Activated naive CD4-positive, alpha-beta T cell treated with anti-CD3 and anti-CD28 coated beads, Interleukin-2, amount 10 ng/mL, durations not matched to agents 7 days and 5 days (primary cell): ENCODE measurements at regions not wholly inside any gene's neighbourhood (a gene's known extent, or its start where the extent isn't known, plus 50 kb on each side); places are given as distances from the start of the nearest gene placed in this dataset.
"Not testable (repeated sequence)": the region's sequence is repeated elsewhere in the genome, so short reads cannot be mapped to it uniquely, and the experiment has no call there.

Experiments used
- CTCF ChIA-PET: fragments of 350-600 bp; sonication (Branson Sonifier 250); formaldehyde crosslinking; loops from one replicate; lab custom pipeline; 2021; ENCODE audit warnings: antibody characterized with exemption; lab: Charles Lee
- DNase-seq: peaks from one replicate; pipeline ENCODE4 v3.0.0-alpha.2; 2020
- H3K27ac Mint-ChIP-seq: one replicate; pipeline ENCODE4 v1.8.0; 2021; ENCODE audit warnings: mild to moderate bottlenecking, moderate library complexity, mixed read lengths
- H3K27me3 Mint-ChIP-seq: one replicate; pipeline ENCODE4 v1.8.0; 2021; ENCODE audit warnings: mild to moderate bottlenecking, mixed read lengths
- H3K36me3 Mint-ChIP-seq: one replicate; pipeline ENCODE4 v1.8.0; 2021; ENCODE audit warnings: mixed read lengths
- H3K4me1 Mint-ChIP-seq: one replicate; pipeline ENCODE4 v1.8.0; 2021; ENCODE audit warnings: mixed read lengths
- H3K4me3 Mint-ChIP-seq: one replicate; pipeline ENCODE4 v1.8.0; 2021; ENCODE audit warnings: mild to moderate bottlenecking, moderate library complexity, mixed read lengths
- H3K9me3 Mint-ChIP-seq: one replicate; pipeline ENCODE4 v1.8.0; 2021; ENCODE audit warnings: mixed read lengths

- no peak overlapping the region for H3K27ac Mint-ChIP-seq
- no peak overlapping the region for H3K4me3 Mint-ChIP-seq
- peaks cover 13% of the 10 kb centered on the region for H3K9me3 Mint-ChIP-seq
- H3K27me3 Mint-ChIP-seq: no peaks in the 10 kb centered on the region
- no peak for DNase-seq
- no peaks in the 10 kb centered on the region for H3K36me3 Mint-ChIP-seq
- CTCF ChIA-PET: no interaction called here
- H3K4me1 Mint-ChIP-seq: no peaks in the 10 kb centered on the region
These were observed 953.0 kb downstream of the KCNA4 start for GRCh38 chr11:29063630-29064361.

DNA sequence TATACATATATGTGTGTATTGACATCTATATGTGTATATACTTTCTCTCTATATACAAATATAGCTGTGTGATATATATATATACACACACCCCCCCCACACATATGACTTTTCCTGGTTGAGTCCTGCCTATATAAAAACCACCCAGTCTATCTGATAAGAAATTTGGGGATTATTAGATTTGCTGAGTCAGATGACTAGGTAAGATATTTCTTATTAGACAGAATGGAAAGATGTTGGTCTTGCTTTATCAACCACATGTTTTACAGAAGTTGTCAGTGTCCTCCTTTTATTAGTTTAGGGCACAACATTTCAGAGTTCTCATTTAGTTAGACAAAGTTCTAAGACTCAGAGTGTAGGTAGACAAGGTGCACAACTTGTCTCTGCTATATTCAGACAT is 953.3 kb downstream of the METTL15 start:
- no peaks in the 10 kb centered on the region for H3K4me1 Mint-ChIP-seq
- H3K27me3 Mint-ChIP-seq: no peaks in the 10 kb centered on the region
- peaks cover 8% of the 10 kb centered on the region for H3K9me3 Mint-ChIP-seq
- CTCF ChIA-PET: no interaction called here
- no peak overlapping the region for H3K27ac Mint-ChIP-seq
- no peaks in the 10 kb centered on the region for H3K36me3 Mint-ChIP-seq
- H3K4me3 Mint-ChIP-seq: no peak overlapping the region
- DNase-seq: no peak

- H3K4me3 Mint-ChIP-seq, H3K36me3 Mint-ChIP-seq, H3K27ac Mint-ChIP-seq, H3K27me3 Mint-ChIP-seq, CTCF ChIA-PET, H3K4me1 Mint-ChIP-seq, DNase-seq: not testable (repeated sequence)
- H3K9me3 Mint-ChIP-seq: peaks cover 14% of the 10 kb centered on the region
These were observed 948.3 kb downstream of the METTL15 start for GRCh38 chr11:29056487-29056886.

DNA sequence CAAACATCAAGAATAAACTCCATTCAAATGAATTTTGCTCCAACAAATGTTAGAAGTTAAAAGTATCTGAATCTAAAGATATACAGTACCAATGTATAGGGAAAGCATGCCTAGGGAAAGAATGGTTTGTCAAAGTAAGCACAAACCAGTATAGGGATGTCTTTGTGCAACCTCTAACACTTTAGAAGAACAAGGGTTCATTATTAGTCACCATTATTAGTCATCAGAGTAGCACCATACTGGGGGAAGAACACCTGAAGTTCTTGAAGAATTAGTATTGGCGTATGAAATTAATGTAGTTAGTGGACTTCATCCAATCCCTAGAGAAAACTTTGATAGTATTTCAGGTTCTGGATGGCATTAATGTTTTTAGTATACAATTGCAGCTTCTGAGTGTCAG is 943.7 kb downstream of the METTL15 start:
- Mint-ChIP-seq H3K27me3 (no peaks in the 10 kb centered on the region), H3K9me3 (peaks cover 22% of the 10 kb centered on the region), H3K4me1 (no peaks in the 10 kb centered on the region), H3K4me3 (no peak overlapping the region), H3K27ac (no peak overlapping the region), H3K36me3 (no peaks in the 10 kb centered on the region)
- CTCF ChIA-PET: no interaction called here
- DNase-seq: no peak

- H3K27ac Mint-ChIP-seq, H3K36me3 Mint-ChIP-seq, H3K4me3 Mint-ChIP-seq, CTCF ChIA-PET, H3K4me1 Mint-ChIP-seq, H3K27me3 Mint-ChIP-seq, DNase-seq: not testable (repeated sequence)
- H3K9me3 Mint-ChIP-seq: peaks cover 19% of the 10 kb centered on the region
These were observed 942.8 kb downstream of the METTL15 start for GRCh38 chr11:29050962-29051361.

DNA sequence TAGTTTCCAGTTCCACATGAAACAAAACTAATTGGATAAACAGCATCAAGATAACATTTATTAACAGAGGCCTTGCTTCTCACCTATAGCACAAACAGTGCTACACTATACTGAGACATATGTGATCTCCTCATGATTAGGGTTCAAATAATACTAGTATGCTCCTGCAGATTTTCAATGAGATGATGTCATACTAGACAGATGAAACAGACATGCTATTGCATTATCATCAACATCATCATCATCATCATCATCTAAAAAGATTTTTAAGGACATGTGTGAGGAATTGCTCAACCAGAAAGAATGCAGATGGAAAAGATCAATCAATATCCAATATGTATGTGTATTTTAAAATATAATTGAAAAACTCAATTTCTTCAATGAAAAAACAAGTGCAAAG is 932.3 kb downstream of the METTL15 start:
- H3K36me3 Mint-ChIP-seq: no peaks in the 10 kb centered on the region
- peaks cover 14% of the 10 kb centered on the region for H3K9me3 Mint-ChIP-seq
- DNase-seq: no peak
- H3K27me3 Mint-ChIP-seq: no peaks in the 10 kb centered on the region
- H3K4me1 Mint-ChIP-seq: no peaks in the 10 kb centered on the region
- no peak overlapping the region for H3K27ac Mint-ChIP-seq
- CTCF ChIA-PET: no interaction called here
- no peak overlapping the region for H3K4me3 Mint-ChIP-seq

- no peaks in the 10 kb centered on the region for H3K36me3 Mint-ChIP-seq
- no peak for DNase-seq
- no peaks in the 10 kb centered on the region for H3K27me3 Mint-ChIP-seq
- CTCF ChIA-PET: no interaction called here
- H3K9me3 Mint-ChIP-seq: peaks cover 19% of the 10 kb centered on the region
- H3K27ac Mint-ChIP-seq: no peak overlapping the region
- H3K4me1 Mint-ChIP-seq: no peaks in the 10 kb centered on the region
- no peak overlapping the region for H3K4me3 Mint-ChIP-seq
These were observed 924.4 kb downstream of the METTL15 start for GRCh38 chr11:29032384-29033149.

GRCh38 chr11:29029452-29029851 is 921.3 kb downstream of the METTL15 start:
- Mint-ChIP-seq H3K9me3 (peaks cover 23% of the 10 kb centered on the region), H3K27me3 (no peaks in the 10 kb centered on the region), H3K36me3 (no peaks in the 10 kb centered on the region), H3K27ac (no peak overlapping the region), H3K4me1 (no peaks in the 10 kb centered on the region), H3K4me3 (no peak overlapping the region)
- CTCF ChIA-PET: no interaction called here
- DNase-seq: no peak

DNA sequence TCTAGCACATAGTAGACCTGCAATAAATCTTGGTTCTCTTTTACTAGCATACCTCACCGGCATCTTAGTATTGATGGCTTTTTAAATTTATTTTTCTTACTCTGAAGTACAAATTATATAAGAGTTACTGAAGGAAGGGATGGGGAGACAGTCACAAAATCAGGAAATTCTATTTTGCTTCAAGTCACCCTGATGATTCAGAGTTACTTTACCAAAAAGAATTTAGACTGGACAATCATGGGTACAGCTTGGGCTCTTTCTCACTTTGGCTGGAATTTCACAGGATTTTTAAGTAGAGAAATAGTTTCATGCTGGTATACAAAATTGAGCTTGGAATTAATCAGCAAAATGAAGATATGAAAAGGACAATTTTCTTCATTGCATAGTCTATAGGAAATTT is 919.2 kb downstream of the METTL15 start:
- Mint-ChIP-seq H3K4me3 (no peak overlapping the region), H3K9me3 (peaks cover 24% of the 10 kb centered on the region)
- CTCF ChIA-PET: no interaction called here

DNA sequence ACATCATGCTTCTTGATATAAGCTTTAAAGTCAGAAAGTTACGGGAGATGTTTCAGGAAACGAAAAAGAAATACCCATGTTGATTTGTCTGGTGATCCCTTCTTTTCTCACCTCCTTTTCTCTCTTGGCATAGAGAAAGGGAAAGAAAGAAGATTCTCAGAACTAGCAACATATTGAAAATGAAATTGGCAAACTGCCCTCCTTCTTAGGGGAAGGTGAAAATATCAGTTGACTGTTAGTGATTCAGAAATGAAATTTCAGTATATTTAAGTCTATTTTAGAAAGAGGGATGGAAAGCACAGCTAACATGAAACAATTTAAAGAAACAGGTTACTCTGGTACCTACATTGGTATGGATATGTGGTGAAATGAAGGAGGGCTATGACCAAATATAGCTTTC is 918.1 kb downstream of the METTL15 start:
- Mint-ChIP-seq H3K27ac (no peak overlapping the region), H3K27me3 (no peaks in the 10 kb centered on the region), H3K4me1 (no peaks in the 10 kb centered on the region), H3K9me3 (peaks cover 27% of the 10 kb centered on the region), H3K36me3 (no peaks in the 10 kb centered on the region), H3K4me3 (no peak overlapping the region)
- CTCF ChIA-PET: no interaction called here
- no peak for DNase-seq

More for the DNA sequence above, 919.2 kb downstream of the METTL15 start:
- Mint-ChIP-seq H3K36me3 (no peaks in the 10 kb centered on the region), H3K27me3 (no peaks in the 10 kb centered on the region), H3K4me1 (no peaks in the 10 kb centered on the region), H3K27ac (no peak overlapping the region)
- DNase-seq: no peak

GRCh38 chr11:29025001-29025400 is 916.8 kb downstream of the METTL15 start:
- Mint-ChIP-seq H3K9me3 (peaks cover 26% of the 10 kb centered on the region), H3K27ac (no peak overlapping the region), H3K36me3 (no peaks in the 10 kb centered on the region), H3K4me3 (no peak overlapping the region), H3K4me1 (no peaks in the 10 kb centered on the region), H3K27me3 (no peaks in the 10 kb centered on the region)
- CTCF ChIA-PET: no interaction called here
- no peak for DNase-seq

- H3K9me3 Mint-ChIP-seq: peaks cover 24% of the 10 kb centered on the region
- CTCF ChIA-PET: no interaction called here
- no peaks in the 10 kb centered on the region for H3K36me3 Mint-ChIP-seq
- H3K4me3 Mint-ChIP-seq: no peak overlapping the region
- no peaks in the 10 kb centered on the region for H3K4me1 Mint-ChIP-seq
- no peak overlapping the region for H3K27ac Mint-ChIP-seq
- no peaks in the 10 kb centered on the region for H3K27me3 Mint-ChIP-seq
- no peak for DNase-seq
These were observed 916.2 kb downstream of the METTL15 start for GRCh38 chr11:29024386-29024785.

DNA sequence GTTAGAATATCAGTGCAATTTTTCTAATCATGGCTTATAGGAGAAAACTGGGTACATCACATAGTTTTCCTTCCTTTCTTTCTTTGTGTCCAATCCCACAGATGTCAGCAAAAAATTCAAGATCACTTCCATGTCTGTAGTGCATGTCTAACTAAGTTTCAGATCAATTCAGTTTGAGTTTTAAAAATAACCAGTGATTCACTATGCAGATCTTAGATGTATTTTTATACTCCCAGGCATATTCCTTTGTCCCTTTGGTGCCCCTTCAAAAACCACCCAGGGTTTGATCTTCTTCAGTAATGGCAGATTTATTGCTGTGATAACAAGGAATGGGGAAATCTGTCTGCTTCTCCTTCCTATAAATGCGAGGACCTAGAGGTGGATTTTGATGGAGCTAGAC is 915.6 kb downstream of the METTL15 start:
- CTCF ChIA-PET: no interaction called here
- no peaks in the 10 kb centered on the region for H3K4me1 Mint-ChIP-seq
- no peaks in the 10 kb centered on the region for H3K27me3 Mint-ChIP-seq
- no peak overlapping the region for H3K27ac Mint-ChIP-seq
- H3K36me3 Mint-ChIP-seq: no peaks in the 10 kb centered on the region
- H3K9me3 Mint-ChIP-seq: peaks cover 19% of the 10 kb centered on the region
- H3K4me3 Mint-ChIP-seq: no peak overlapping the region
- DNase-seq: no peak

DNA sequence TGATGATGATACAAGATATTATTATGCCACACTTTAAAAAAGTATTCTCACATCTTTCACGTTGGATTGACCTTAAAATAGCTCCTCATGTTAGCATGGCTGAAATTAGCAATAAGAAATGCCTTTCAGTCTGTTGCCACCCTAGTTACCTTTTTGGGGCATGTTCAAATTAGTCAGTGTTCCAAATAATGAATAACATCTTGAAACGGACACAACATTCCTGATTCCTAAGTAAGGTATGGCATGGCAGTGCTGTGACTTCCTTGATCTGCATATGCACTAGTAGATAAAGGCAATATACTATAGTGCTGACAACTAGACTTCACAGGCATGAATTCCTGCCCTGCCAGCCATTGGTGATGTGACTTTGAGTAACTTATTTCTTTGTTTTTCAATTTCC is 914.5 kb downstream of the METTL15 start:
- DNase-seq: no peak
- Mint-ChIP-seq H3K4me1 (no peaks in the 10 kb centered on the region), H3K9me3 (peaks cover 13% of the 10 kb centered on the region), H3K4me3 (no peak overlapping the region), H3K27ac (no peak overlapping the region), H3K27me3 (no peaks in the 10 kb centered on the region), H3K36me3 (no peaks in the 10 kb centered on the region)
- CTCF ChIA-PET: no interaction called here
